ENCODE measurements at regions not wholly inside any gene's neighbourhood (a gene's known extent, or its start where the extent isn't known, plus 50 kb on each side); places are given as distances from the start of the nearest gene placed in this dataset.
"Not testable (repeated sequence)": the region's sequence is repeated elsewhere in the genome, so short reads cannot be mapped to it uniquely, and the experiment has no call there.

DNA sequence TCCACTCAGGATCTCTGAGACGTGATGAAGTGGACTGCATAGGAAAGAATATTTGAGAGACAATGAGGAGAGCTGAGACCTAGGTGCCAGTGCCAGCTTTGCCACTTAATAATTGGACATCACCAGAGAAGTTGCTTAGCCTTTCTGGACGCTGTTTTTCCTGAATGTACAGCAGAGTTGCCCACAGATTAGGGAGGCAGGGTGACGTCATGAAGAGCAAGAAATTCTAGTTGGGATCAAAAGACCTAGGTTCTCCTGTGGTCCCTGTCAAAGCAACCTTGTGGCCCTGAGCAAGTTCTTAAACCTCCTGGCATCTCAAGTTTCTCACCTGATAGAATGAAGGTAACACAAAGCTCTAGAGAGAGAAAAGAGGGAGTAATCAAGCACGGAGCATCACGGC is 174.6 kb upstream of the TENM4 start:
- no peak overlapping the region for H3K4me3 ChIP-seq (replicated peaks; ENCODE audit: low read depth, low read length)
- no peak for DNase-seq (ENCODE audit: extremely low read depth, insufficient read length)
- peaks cover 4% of the 10 kb centered on the region; the same call in 1 of the 2 replicates for H3K27me3 ChIP-seq (replicated peaks; ENCODE audit: control insufficient read depth, insufficient read depth, low read length)
- H3K36me3 ChIP-seq (ENCODE audit: control insufficient read depth, insufficient read depth, low read length): no peaks in the 10 kb centered on the region
- TF ChIP-seq, protein P1, sequence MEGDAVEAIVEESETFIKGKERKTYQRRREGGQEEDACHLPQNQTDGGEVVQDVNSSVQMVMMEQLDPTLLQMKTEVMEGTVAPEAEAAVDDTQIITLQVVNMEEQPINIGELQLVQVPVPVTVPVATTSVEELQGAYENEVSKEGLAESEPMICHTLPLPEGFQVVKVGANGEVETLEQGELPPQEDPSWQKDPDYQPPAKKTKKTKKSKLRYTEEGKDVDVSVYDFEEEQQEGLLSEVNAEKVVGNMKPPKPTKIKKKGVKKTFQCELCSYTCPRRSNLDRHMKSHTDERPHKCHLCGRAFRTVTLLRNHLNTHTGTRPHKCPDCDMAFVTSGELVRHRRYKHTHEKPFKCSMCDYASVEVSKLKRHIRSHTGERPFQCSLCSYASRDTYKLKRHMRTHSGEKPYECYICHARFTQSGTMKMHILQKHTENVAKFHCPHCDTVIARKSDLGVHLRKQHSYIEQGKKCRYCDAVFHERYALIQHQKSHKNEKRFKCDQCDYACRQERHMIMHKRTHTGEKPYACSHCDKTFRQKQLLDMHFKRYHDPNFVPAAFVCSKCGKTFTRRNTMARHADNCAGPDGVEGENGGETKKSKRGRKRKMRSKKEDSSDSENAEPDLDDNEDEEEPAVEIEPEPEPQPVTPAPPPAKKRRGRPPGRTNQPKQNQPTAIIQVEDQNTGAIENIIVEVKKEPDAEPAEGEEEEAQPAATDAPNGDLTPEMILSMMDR (IDR thresholded peaks at IDR 0.05; ENCODE audit: insufficient read depth, low read length, poor library complexity, severe bottlenecking): no peak

DNA sequence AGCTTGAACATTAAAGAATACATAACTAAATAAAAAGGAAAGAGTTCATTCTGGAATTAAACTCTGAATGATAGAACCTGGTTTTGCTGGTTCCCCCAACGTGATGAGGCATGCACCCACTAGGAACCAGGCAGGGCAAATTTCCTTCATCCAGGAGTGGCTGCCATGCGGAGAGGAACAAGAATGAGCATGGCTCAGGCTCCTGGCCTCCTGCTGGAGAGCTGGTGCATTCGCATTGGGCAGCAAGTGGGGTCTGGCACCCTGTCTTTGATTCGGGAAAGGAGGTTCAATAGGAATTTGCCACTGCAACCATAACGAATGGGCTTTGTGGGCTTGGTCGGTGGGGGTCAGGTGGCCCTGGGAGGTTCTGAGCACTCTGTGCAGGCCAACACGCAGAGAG is 169.8 kb upstream of the TENM4 start:
- Histone ChIP-seq H3K4me3 (replicated peaks; ENCODE audit: low read depth, low read length) (no peak overlapping the region), H3K27me3 (replicated peaks; ENCODE audit: control insufficient read depth, insufficient read depth, low read length) (peaks cover 3% of the 10 kb centered on the region; the same call in 1 of the 2 replicates), H3K36me3 (ENCODE audit: control insufficient read depth, insufficient read depth, low read length) (no peaks in the 10 kb centered on the region)
- DNase-seq (ENCODE audit: extremely low read depth, insufficient read length): no peak
- TF ChIP-seq, protein P1 (IDR thresholded peaks at IDR 0.05; ENCODE audit: insufficient read depth, low read length, poor library complexity, severe bottlenecking): peak; percentile 11

- H3K27me3 ChIP-seq (replicated peaks; ENCODE audit: control insufficient read depth, insufficient read depth, low read length): peaks cover 3% of the 10 kb centered on the region; the same call in 1 of the 2 replicates
- TF ChIP-seq, protein P1 (IDR thresholded peaks at IDR 0.05; ENCODE audit: insufficient read depth, low read length, poor library complexity, severe bottlenecking): no peak
- H3K36me3 ChIP-seq (ENCODE audit: control insufficient read depth, insufficient read depth, low read length): no peaks in the 10 kb centered on the region
- no peak for DNase-seq (ENCODE audit: extremely low read depth, insufficient read length)
- no peak overlapping the region for H3K4me3 ChIP-seq (replicated peaks; ENCODE audit: low read depth, low read length)
These were observed 169.3 kb upstream of the TENM4 start for GRCh38 chr11:79610139-79610538.

DNA sequence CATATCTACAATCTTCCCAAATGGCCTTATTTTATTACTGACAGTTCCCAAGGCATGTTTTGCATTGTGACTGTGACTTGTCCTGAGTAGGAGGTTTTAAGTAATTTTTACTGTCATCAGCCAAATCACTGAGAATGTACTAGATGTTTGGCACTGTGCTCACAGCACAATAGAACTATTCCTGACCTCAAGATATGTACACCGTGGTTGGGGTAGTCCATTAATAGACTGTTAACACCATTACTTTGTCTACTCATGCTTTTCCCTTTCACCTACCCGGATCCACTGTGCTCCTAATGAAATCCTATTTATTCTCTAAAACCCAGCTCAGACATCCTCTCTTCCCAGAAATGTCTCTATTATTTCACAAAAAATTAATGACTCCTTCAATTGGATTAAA is 168.7 kb upstream of the TENM4 start:
- Histone ChIP-seq H3K36me3 (ENCODE audit: control insufficient read depth, insufficient read depth, low read length) (no peaks in the 10 kb centered on the region), H3K27me3 (replicated peaks; ENCODE audit: control insufficient read depth, insufficient read depth, low read length) (0 out of 2 replicates have a peak, but pooled peaks cover 1% of the 10 kb centered on the region), H3K4me3 (replicated peaks; ENCODE audit: low read depth, low read length) (no peak overlapping the region)
- TF ChIP-seq, protein P1 (IDR thresholded peaks at IDR 0.05; ENCODE audit: insufficient read depth, low read length, poor library complexity, severe bottlenecking): no peak
- DNase-seq (ENCODE audit: extremely low read depth, insufficient read length): no peak

GRCh38 chr11:79606461-79606860 is 165.6 kb upstream of the TENM4 start:
- not testable (repeated sequence) for DNase-seq (ENCODE audit: extremely low read depth, insufficient read length); H3K36me3 ChIP-seq (ENCODE audit: control insufficient read depth, insufficient read depth, low read length); H3K27me3 ChIP-seq (replicated peaks; ENCODE audit: control insufficient read depth, insufficient read depth, low read length); H3K4me3 ChIP-seq (replicated peaks; ENCODE audit: low read depth, low read length)

DNA sequence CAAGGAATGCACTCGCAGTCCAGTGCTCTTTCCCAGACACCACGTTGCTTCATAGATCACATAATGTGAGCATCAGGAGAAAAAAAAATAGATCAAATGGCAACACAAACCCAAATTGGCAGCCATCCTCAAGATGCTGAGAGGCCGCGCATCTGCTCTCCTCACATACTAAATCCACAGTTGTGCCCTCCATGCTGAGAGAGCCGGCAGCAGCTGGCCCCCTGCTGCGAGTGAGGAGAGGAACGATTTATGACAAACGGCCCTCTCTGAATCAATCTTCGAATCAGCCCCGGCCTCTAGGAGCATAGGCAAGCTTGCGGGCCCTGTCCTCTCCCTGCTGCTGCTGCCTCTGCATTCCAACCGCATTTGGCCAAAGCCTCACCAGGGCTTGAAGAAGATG is 159.9 kb upstream of the TENM4 start:
- Histone ChIP-seq H3K27me3 (replicated peaks; ENCODE audit: control insufficient read depth, insufficient read depth, low read length) (no peaks in the 10 kb centered on the region), H3K4me3 (replicated peaks; ENCODE audit: low read depth, low read length) (no peak overlapping the region), H3K36me3 (ENCODE audit: control insufficient read depth, insufficient read depth, low read length) (no peaks in the 10 kb centered on the region)
- TF ChIP-seq, protein P1 (IDR thresholded peaks at IDR 0.05; ENCODE audit: insufficient read depth, low read length, poor library complexity, severe bottlenecking): no peak
- no peak for DNase-seq (ENCODE audit: extremely low read depth, insufficient read length)

Measured in GM06990 (cell line).